T-helper 17 cell (primary cell): ENCODE measurements at regions not wholly inside any gene's neighbourhood (a gene's known extent, or its start where the extent isn't known, plus 50 kb on each side); places are given as distances from the start of the nearest gene placed in this dataset.

Experiments used
- ATAC-seq: fragments of 150-1000 bp; cut with Tn5 transposase; 2 replicates; pipeline ENCODE4 v1.10.0; 2021; ENCODE audit warnings: mild to moderate bottlenecking, moderate library complexity
- DNase-seq, 3 donors: peaks; one replicate each; pipeline versions ENCODE4 v3.0.0 to v3.0.0-alpha.2; 2020 to 2021
- H3K9me3 ChIP-seq: one replicate; pipeline ENCODE4 v1.7.0; 2013; ENCODE audit warnings: low read length, mild to moderate bottlenecking; ENCODE audit not compliant: control insufficient read depth, poor library complexity, severe bottlenecking
- H3K27ac Mint-ChIP-seq: one replicate; pipeline ENCODE4 v1.8.0; 2022; ENCODE audit warnings: mild to moderate bottlenecking, moderate library complexity, mixed read lengths
- H3K27me3 Mint-ChIP-seq: one replicate; pipeline ENCODE4 v1.8.0; 2022; ENCODE audit warnings: mixed read lengths
- H3K36me3 Mint-ChIP-seq: one replicate; pipeline ENCODE4 v1.8.0; 2022; ENCODE audit warnings: low read depth, mixed read lengths
- H3K4me1 Mint-ChIP-seq: one replicate; pipeline ENCODE4 v1.8.0; 2022; ENCODE audit warnings: mild to moderate bottlenecking, mixed read lengths
- H3K4me3 Mint-ChIP-seq: one replicate; pipeline ENCODE4 v1.8.0; 2022; ENCODE audit warnings: mild to moderate bottlenecking, moderate library complexity, mixed read lengths

DNA sequence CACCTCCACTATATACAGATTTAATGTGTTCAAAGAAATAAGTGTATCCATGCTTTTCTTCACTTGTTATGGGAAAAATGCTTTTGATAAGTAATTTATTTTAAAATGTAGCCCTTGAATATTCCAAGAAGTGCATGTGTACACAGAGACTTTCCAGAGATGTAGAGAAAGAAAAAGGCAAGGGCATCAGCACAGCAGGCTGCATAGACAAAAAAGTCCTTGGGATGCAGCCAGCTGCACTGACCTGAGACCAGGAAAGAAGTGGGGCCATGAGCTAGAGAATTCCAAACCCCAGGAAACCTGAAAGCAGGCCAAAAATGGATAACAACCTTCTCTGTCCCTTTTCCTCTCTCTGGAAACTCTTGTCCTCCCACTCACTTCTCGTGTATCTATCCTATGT is 51.6 kb upstream of the PRDM8 start:
- peaks cover 2% of the 10 kb centered on the region for H3K36me3 Mint-ChIP-seq
- no peak overlapping the region for H3K27ac Mint-ChIP-seq

DNA sequence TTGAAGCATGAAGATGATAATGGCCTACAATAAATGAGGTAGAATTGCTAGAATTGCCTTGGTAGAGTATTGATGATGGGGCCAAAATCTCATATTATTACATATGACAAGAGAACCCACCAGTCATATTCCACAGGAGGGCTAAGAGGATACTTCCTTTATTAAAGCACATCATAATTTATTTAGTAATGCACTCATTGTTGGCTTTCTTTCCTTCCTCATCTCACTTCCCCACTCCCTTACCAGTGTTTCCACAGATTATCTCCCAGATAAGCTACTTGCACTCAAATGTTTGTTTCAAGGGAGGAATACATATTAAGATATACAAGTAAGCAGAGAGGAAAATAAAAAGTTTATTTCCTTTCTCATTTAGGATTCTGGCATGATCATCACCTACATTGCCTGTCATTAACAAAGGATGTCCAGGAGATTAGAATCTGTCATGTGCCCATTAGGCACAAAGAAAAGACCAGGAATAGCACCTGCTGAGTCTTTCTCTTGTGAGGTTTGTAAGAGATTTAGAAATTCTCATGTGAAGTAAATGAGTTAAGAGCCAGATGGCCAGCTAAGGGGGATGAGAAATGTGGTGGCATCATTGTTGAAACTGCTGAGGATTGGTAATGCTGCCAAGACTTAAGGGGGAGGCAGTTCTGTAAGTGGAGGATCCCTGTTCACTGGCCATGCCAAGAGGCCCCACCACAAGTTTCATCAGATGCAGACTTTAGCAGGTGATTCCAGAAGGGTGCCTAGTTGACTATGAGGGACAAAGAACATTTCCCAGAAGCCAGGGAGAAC is 52.4 kb upstream of the PRDM8 start:
- Mint-ChIP-seq H3K4me1 (peaks cover 13% of the 10 kb centered on the region), H3K27ac (no peak overlapping the region), H3K4me3 (no peak overlapping the region), H3K27me3 (no peaks in the 10 kb centered on the region), H3K36me3 (peaks cover 2% of the 10 kb centered on the region)
- DNase-seq (no peak), ATAC-seq (no peak)
- no peaks in the 10 kb centered on the region for H3K9me3 ChIP-seq

More for the DNA sequence above, 51.6 kb upstream of the PRDM8 start:
- Mint-ChIP-seq H3K27me3 (no peaks in the 10 kb centered on the region), H3K4me3 (no peak overlapping the region), H3K4me1 (peaks cover 10% of the 10 kb centered on the region)
- ATAC-seq = no peak
- no peaks in the 10 kb centered on the region for H3K9me3 ChIP-seq
- DNase-seq = no peak

DNA sequence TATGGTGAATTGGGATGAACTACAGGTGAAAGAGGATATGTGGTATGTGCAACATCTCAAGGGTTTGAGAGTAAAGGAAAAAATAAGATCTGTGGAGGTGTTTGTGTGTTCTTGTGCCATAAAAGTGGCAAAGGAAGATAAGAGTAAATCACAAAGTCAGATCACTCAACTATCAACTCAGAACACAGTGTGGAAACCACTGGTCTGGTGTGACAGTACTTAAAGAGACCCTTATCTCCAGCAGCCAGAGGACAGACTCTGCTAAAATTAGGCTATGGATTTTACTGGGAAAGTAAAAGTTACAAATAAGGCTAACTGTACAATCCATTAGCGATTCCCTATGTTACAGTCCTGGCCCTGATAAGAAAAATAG is 54.0 kb upstream of the PRDM8 start:
- no peak for DNase-seq
- no peak for ATAC-seq
- H3K27ac Mint-ChIP-seq = no peak overlapping the region
- peaks cover 2% of the 10 kb centered on the region for H3K36me3 Mint-ChIP-seq
- no peak overlapping the region for H3K4me3 Mint-ChIP-seq
- H3K4me1 Mint-ChIP-seq = peaks cover 27% of the 10 kb centered on the region
- H3K9me3 ChIP-seq = no peaks in the 10 kb centered on the region
- no peaks in the 10 kb centered on the region for H3K27me3 Mint-ChIP-seq

GRCh38 chr4:80142394-80143306 is 54.7 kb upstream of the PRDM8 start:
- ATAC-seq (no peak), DNase-seq (no peak)
- H3K27ac Mint-ChIP-seq = peak overlapping the region; percentile 6

DNA sequence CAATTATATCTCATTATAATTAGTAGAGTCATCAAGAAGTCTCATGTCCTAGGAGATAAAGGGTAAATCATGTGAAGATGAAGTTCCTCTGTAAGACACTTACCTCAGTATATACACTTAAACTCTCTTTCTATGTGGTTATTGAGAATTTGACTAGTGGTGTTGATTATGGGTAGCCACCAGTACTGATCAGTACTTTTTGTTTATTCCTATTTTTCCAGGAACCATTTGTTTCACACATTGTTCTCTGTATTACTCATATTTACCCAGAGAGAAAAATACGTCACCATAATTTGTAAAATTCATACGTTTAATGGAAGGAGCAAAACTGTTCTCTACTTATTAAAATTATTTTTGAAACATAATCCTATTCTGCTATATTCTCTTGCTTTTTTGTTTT is 55.8 kb upstream of the PRDM8 start:
- Mint-ChIP-seq H3K27me3 (no peaks in the 10 kb centered on the region), H3K27ac (peak overlapping the region; percentile 32), H3K36me3 (peaks cover 2% of the 10 kb centered on the region), H3K4me3 (no peak overlapping the region), H3K4me1 (peaks cover 35% of the 10 kb centered on the region)
- DNase-seq (no peak), ATAC-seq (no peak)
- H3K9me3 ChIP-seq = no peaks in the 10 kb centered on the region

More at GRCh38 chr4:80142394-80143306, 54.7 kb upstream of the PRDM8 start:
- peaks cover 32% of the 10 kb centered on the region for H3K4me1 Mint-ChIP-seq
- H3K36me3 Mint-ChIP-seq = peaks cover 2% of the 10 kb centered on the region
- H3K9me3 ChIP-seq = no peaks in the 10 kb centered on the region
- H3K4me3 Mint-ChIP-seq = no peak overlapping the region
- no peaks in the 10 kb centered on the region for H3K27me3 Mint-ChIP-seq

DNA sequence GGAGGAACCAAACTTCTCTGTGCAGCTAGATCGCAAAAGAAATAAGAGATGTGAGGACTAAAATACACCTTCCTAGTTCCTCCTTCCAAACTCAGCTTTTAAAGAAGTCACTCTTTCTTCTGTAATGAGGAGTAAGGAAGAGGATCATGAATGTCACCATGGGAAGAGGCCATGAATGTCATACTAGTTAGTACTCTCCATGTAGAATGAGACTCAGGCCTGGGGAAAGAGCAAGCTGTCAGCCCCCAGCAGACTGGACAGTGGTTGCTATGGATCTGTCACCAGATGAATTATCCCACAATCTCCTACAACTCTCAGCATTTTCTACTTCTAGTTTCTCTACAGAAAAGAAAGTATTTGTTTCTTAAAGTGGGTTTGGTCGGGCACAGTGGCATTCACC is 57.1 kb upstream of the PRDM8 start:
- Mint-ChIP-seq H3K4me1 (peaks cover 35% of the 10 kb centered on the region), H3K36me3 (peaks cover 2% of the 10 kb centered on the region), H3K27ac (peak overlapping the region; percentile 94), H3K27me3 (no peaks in the 10 kb centered on the region), H3K4me3 (no peak overlapping the region)
- DNase-seq = no peak
- no peak for ATAC-seq
- H3K9me3 ChIP-seq = no peaks in the 10 kb centered on the region

DNA sequence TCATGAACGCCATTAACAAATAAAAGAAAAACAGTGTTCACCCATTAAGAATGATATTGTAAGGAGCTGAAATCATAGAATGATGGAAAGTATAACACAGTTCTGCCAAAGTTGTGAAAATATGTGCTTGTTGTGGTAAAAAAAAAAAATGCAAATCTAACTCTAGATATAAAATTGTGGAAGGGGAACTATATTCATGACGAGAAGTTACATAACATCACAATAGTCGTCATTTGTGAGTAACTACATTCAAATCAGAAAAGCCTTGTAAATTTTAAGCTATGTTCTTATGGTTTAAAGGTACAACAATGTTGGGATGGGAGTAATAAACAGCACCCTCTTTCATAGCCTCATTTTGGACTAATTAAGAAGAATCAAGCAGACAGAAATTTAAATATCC is 57.6 kb upstream of the PRDM8 start:
- H3K4me1 Mint-ChIP-seq = peaks cover 35% of the 10 kb centered on the region
- H3K27ac Mint-ChIP-seq = peak overlapping the region; percentile 94
- H3K36me3 Mint-ChIP-seq = peaks cover 2% of the 10 kb centered on the region
- no peaks in the 10 kb centered on the region for H3K9me3 ChIP-seq
- no peaks in the 10 kb centered on the region for H3K27me3 Mint-ChIP-seq
- peak overlapping the region; percentile 68 for H3K4me3 Mint-ChIP-seq
- DNase-seq (no peak), ATAC-seq (peak; percentile 20)

GRCh38 chr4:80138551-80139538 is 58.5 kb upstream of the PRDM8 start:
- peak overlapping the region; percentile 68 for H3K4me3 Mint-ChIP-seq
- H3K4me1 Mint-ChIP-seq = peaks cover 35% of the 10 kb centered on the region
- no peaks in the 10 kb centered on the region for H3K27me3 Mint-ChIP-seq
- ATAC-seq (peak; percentile 96), DNase-seq (peak in 2 of 3 donors; percentile 14 to 29)
- peak overlapping the region; percentile 94 for H3K27ac Mint-ChIP-seq
- H3K9me3 ChIP-seq = no peaks in the 10 kb centered on the region
- peaks cover 2% of the 10 kb centered on the region for H3K36me3 Mint-ChIP-seq

DNA sequence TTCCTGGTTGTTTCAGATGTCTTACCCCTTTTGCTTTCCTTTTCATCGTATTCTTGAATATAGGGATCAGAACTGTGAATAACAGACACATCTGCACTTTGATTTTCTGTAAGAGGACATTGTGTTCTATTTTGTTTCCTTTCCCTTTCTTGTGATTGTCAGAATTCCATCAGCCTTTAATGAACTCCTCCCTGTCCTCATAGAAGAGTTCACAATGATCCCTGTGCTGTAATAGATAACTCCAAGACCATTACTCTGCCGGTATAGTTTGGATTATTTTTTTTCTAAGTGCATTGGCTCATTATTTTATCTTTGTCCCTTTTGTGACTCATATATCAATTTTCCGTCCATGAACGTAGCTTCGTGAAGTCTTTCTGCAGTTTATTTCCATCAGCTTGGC is 59.7 kb upstream of the PRDM8 start:
- H3K27me3 Mint-ChIP-seq = no peaks in the 10 kb centered on the region
- no peaks in the 10 kb centered on the region for H3K9me3 ChIP-seq
- peaks cover 29% of the 10 kb centered on the region for H3K4me1 Mint-ChIP-seq
- ATAC-seq = no peak
- peak overlapping the region; percentile 31 for H3K4me3 Mint-ChIP-seq
- DNase-seq = no peak
- peaks cover 2% of the 10 kb centered on the region for H3K36me3 Mint-ChIP-seq
- peak overlapping the region; percentile 94 for H3K27ac Mint-ChIP-seq

DNA sequence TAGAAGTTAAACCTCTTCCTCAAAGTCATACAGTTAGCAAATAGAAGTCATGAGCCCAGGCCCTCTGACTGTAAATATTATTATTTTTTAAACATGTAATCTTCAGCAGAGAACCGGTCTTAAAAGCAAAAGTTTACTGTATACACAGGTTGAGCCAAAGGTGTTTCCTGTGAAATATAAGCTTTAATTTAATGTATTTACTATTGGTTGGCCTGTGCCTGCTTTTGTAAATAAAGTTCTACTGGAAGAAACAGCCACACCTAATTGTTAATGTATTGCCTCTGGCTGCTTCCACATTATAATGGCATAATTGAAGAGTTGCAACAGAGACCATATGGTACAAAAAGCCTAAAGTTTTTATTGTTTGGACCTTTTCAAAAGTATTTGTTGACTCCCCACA is 61.0 kb upstream of the PRDM8 start:
- ATAC-seq (no peak), DNase-seq (no peak)
- H3K27me3 Mint-ChIP-seq = no peaks in the 10 kb centered on the region
- no peaks in the 10 kb centered on the region for H3K36me3 Mint-ChIP-seq
- no peak overlapping the region for H3K4me3 Mint-ChIP-seq
- H3K4me1 Mint-ChIP-seq = peaks cover 26% of the 10 kb centered on the region
- H3K27ac Mint-ChIP-seq = no peak overlapping the region
- no peaks in the 10 kb centered on the region for H3K9me3 ChIP-seq

GRCh38 chr4:80135702-80136058 is 61.6 kb upstream of the PRDM8 start:
- H3K27me3 Mint-ChIP-seq = no peaks in the 10 kb centered on the region

DNA sequence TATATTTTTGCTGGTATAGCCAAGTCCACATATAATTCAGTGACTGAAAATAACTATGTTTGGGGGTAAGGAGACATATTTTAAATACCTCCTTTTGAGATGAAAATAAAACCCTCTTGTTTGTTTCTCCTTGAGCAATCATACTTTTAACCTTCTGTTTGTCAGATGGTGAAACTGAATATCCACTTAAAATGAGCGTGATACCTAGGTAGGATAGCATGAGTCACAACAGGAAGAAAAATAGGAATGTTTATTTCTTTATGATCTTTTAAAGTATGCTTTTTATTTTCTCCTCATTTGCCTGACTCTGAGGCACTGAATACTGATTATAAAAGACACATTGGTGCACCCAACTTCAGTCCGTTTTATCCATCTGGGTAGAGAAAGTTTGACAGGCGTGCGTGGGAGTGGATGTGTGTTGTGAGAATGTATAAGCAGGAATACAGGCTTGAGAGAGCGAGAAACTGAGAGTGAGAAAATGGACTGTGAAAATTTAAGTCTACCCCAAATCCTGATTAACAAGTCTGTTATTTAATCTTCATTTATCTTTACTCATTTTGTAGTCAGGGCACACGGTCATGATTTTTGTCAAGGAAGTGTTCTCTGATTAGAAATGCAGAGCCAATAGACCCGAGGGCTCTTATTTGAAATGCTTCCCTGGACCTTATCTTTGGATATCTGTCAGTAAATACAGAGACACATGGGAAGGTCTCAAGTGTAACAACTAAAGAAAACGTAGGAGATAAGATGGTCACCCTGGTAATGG is 62.1 kb upstream of the ANTXR2 start:
- no peak overlapping the region for H3K27ac Mint-ChIP-seq

More at GRCh38 chr4:80135702-80136058, 61.6 kb upstream of the PRDM8 start:
- ATAC-seq = no peak
- no peak for DNase-seq
- Mint-ChIP-seq H3K4me3 (no peak overlapping the region), H3K4me1 (peaks cover 26% of the 10 kb centered on the region), H3K27ac (no peak overlapping the region), H3K36me3 (no peaks in the 10 kb centered on the region)
- no peaks in the 10 kb centered on the region for H3K9me3 ChIP-seq

More for the DNA sequence above, 62.1 kb upstream of the ANTXR2 start:
- no peaks in the 10 kb centered on the region for H3K27me3 Mint-ChIP-seq
- H3K4me3 Mint-ChIP-seq = no peak overlapping the region
- ATAC-seq (no peak), DNase-seq (no peak)
- H3K9me3 ChIP-seq = no peaks in the 10 kb centered on the region
- no peaks in the 10 kb centered on the region for H3K36me3 Mint-ChIP-seq
- H3K4me1 Mint-ChIP-seq = peaks cover 25% of the 10 kb centered on the region
